Activated CD8-positive, alpha-beta T cell treated with anti-CD3 and anti-CD28 coated beads for 36 hours (primary cell): ENCODE measurements at regions not wholly inside any gene's neighbourhood (a gene's known extent, or its start where the extent isn't known, plus 50 kb on each side); places are given as distances from the start of the nearest gene placed in this dataset.

Experiments used
- ATAC-seq: fragments of 200-7000 bp; cut with Tn5 transposase; one replicate; pipeline ENCODE4 v1.10.0; 2021; ENCODE audit warnings: mild to moderate bottlenecking, moderate library complexity
- CTCF ChIA-PET: fragments of 350-600 bp; sonication (Branson Sonifier 250); formaldehyde crosslinking; loops from one replicate; lab custom pipeline; 2021; ENCODE audit warnings: antibody characterized with exemption; lab: Charles Lee
- POLR2A ChIA-PET: fragments of 350-600 bp; sonication (Branson Sonifier 250); formaldehyde crosslinking; loops from one replicate; lab custom pipeline; 2021; ENCODE audit warnings: antibody characterized with exemption; lab: Charles Lee
- DNase-seq: peaks from one replicate; pipeline ENCODE4 v3.0.0-alpha.2; 2020
- H3K27ac Mint-ChIP-seq: one replicate; pipeline ENCODE4 v1.8.0; 2021; ENCODE audit warnings: mild to moderate bottlenecking, mixed read lengths
- H3K27me3 Mint-ChIP-seq: one replicate; pipeline ENCODE4 v1.8.0; 2021; ENCODE audit warnings: mixed read lengths
- H3K36me3 Mint-ChIP-seq: one replicate; pipeline ENCODE4 v1.8.0; 2021; ENCODE audit warnings: low read depth, mixed read lengths
- H3K4me1 Mint-ChIP-seq: one replicate; pipeline ENCODE4 v1.8.0; 2021; ENCODE audit warnings: low read depth, mixed read lengths
- H3K4me3 Mint-ChIP-seq: one replicate; pipeline ENCODE4 v1.8.0; 2021; ENCODE audit warnings: mild to moderate bottlenecking, moderate library complexity, mixed read lengths
- H3K9me3 Mint-ChIP-seq: one replicate; pipeline ENCODE4 v1.8.0; 2021; ENCODE audit warnings: mixed read lengths
- CTCF ChIP-seq: fragments of 200-600 bp; IDR thresholded peaks from one replicate; pipeline ENCODE4 v1.8.0; 2022; ENCODE audit warnings: antibody characterized with exemption, mild to moderate bottlenecking
- intact Hi-C: fragments of 100-400 bp; cut with micrococcal nuclease; formaldehyde crosslinking; loops from one replicate; pipeline ENCODE4 v1.10.0; 2022

DNA sequence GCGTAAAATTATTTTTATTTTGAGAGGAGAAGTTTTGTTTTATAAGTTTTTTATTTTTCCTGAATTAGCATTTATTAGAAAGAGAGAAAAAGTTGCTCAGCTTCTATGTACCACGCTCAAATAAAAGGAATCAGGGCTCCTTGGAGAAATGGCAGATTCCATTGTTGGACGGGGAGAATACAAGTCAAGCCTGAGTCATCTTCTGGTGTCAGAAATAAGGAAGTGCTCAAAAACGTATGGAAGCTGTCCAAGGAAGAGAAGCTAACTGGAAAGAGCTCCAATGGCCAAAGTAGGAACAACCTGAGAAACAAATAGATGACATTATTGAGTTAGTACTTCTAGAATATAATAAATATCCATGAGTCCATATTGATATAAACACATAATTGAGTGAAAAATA, 89.3 kb upstream of the NEIL3 start:
- Mint-ChIP-seq H3K27ac (no peak overlapping the region), H3K27me3 (peaks cover 6% of the 10 kb centered on the region), H3K4me1 (no peaks in the 10 kb centered on the region), H3K36me3 (no peaks in the 10 kb centered on the region), H3K9me3 (no peaks in the 10 kb centered on the region), H3K4me3 (no peak overlapping the region)
- ChIA-PET CTCF (no interaction called here), POLR2A (no interaction called here)
- TF ChIP-seq CTCF = no peak
- DNase-seq (no peak), ATAC-seq (no peak)
- intact Hi-C loops = no loop called here

- H3K36me3 Mint-ChIP-seq = no peaks in the 10 kb centered on the region
- POLR2A ChIA-PET = no interaction called here
- H3K4me1 Mint-ChIP-seq = no peaks in the 10 kb centered on the region
- no peak overlapping the region for H3K4me3 Mint-ChIP-seq
- ATAC-seq = no peak
- no peaks in the 10 kb centered on the region for H3K9me3 Mint-ChIP-seq
- no peak for DNase-seq
- H3K27ac Mint-ChIP-seq = no peak overlapping the region
- CTCF ChIA-PET = no interaction called here
- peaks cover 6% of the 10 kb centered on the region for H3K27me3 Mint-ChIP-seq
- no peak for TF ChIP-seq CTCF
- intact Hi-C loops = no loop called here
These were observed 86.9 kb upstream of the NEIL3 start for GRCh38 chr4:177222781-177223180.

DNA sequence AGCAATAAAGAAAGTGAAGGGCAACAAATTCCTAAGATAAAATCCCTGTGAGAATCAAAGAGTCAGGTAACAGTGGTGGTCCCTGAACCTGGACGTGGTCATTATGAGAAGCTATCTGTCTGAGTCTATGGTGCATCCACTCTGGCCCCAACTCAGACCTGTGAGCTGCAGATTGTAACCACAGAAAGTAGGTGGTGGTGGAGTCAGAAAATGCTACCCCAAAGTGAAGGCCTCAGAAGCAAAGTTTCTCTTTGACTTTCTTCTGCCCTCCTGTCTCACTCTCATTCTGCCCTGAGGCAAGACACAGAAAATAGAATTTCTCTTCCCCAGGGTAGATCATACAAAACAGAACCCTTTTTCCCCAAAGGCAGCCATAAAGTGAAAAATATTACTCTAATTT, 84.1 kb upstream of the NEIL3 start:
- ATAC-seq = no peak
- CTCF ChIA-PET = no interaction called here

DNA sequence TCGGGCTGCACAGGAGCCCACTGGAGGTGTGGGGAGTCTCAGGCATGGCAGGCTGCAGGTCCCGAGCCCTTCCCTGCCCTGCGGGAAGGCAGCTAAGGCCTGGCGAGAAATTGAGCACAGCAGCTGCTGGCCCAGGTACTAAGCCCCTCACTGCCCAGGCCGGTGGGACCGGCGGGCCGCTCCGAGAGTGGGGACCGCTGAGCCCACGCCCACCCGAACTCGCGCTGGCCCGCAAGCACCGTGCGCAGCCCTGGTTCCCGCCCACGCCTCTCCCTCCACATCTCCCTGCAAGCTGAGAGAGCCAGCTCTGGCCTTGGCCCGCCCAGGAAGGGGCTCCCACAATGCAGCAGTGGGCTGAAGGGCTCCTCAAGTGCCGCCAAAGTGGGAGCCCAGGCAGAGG, 82.0 kb upstream of the NEIL3 start:
- intact Hi-C loops = no loop called here
- no peak overlapping the region for H3K27ac Mint-ChIP-seq
- H3K27me3 Mint-ChIP-seq = peaks cover 2% of the 10 kb centered on the region
- ChIA-PET POLR2A (no interaction called here), CTCF (no interaction called here)
- H3K4me1 Mint-ChIP-seq = peaks cover 15% of the 10 kb centered on the region
- H3K36me3 Mint-ChIP-seq = no peaks in the 10 kb centered on the region
- ATAC-seq = no peak
- no peak for DNase-seq
- H3K9me3 Mint-ChIP-seq = no peaks in the 10 kb centered on the region
- no peak overlapping the region for H3K4me3 Mint-ChIP-seq
- TF ChIP-seq CTCF = no peak

More for the DNA sequence above, 84.1 kb upstream of the NEIL3 start:
- H3K9me3 Mint-ChIP-seq = no peaks in the 10 kb centered on the region
- no peak overlapping the region for H3K4me3 Mint-ChIP-seq
- no peak for TF ChIP-seq CTCF
- no peaks in the 10 kb centered on the region for H3K36me3 Mint-ChIP-seq
- intact Hi-C loops = no loop called here
- H3K27me3 Mint-ChIP-seq = peaks cover 4% of the 10 kb centered on the region
- no peak for DNase-seq
- POLR2A ChIA-PET = no interaction called here
- H3K27ac Mint-ChIP-seq = no peak overlapping the region
- H3K4me1 Mint-ChIP-seq = peaks cover 15% of the 10 kb centered on the region

DNA sequence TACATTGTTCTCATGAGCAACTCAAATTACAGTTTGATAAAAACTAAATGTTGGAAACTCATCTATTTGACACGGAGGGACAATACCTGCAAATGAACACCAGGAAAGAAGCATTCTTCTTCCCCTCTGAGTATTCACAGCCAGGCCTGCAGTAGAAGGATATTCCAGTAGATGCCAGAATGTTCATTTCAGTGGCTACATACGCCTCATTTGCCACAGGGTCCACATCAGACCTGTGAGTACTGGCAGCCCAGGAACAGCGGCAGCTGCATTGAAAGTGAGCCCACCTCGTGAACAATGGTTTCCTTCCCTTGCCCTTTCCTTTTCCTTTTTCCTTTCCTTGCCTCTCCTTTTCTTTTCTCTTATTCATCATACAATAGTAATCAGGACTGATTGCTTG, 81.1 kb upstream of the NEIL3 start:
- no peak for TF ChIP-seq CTCF
- ChIA-PET CTCF (interaction anchor here (1.2 kb wide), 1 partner anchor 22 kb away, joined by 7 read pairs; no protein-coding TSS in a partner anchor), POLR2A (no interaction called here)
- Mint-ChIP-seq H3K27me3 (peaks cover 2% of the 10 kb centered on the region), H3K4me3 (peak overlapping the region; percentile 60), H3K27ac (no peak overlapping the region), H3K9me3 (no peaks in the 10 kb centered on the region), H3K4me1 (peaks cover 15% of the 10 kb centered on the region), H3K36me3 (no peaks in the 10 kb centered on the region)
- intact Hi-C loops = no loop called here
- DNase-seq (no peak), ATAC-seq (no peak)
